Tibial nerve (tissue), 4 donors: ENCODE measurements at regions not wholly inside any gene's neighbourhood (a gene's known extent, or its start where the extent isn't known, plus 50 kb on each side); places are given as distances from the start of the nearest gene placed in this dataset.

Experiments
- DNase-seq, 2 donors: peaks; one replicate each; pipeline ENCODE4 v3.0.0-alpha.2; 2019; ENCODE audit warnings: low spot score in 2 of 2
- H3K27ac ChIP-seq, 4 donors: fragments of 200-600 bp; sonication (generic) in 3 of 4; one replicate each; pipeline ENCODE4 v1.5.1; 2017 to 2019; ENCODE audit warnings: mild to moderate bottlenecking in 1 of 4
- H3K27me3 ChIP-seq, 2 donors: fragments of 200-600 bp; sonication (generic) in 1 of 2; one replicate each; pipeline versions ENCODE4 v1.5.1 to v1.6.0; 2017 to 2019
- H3K36me3 ChIP-seq, 3 donors: fragments of 200-600 bp; sonication (generic); one replicate each; pipeline ENCODE4 v1.5.1; 2018 to 2019
- H3K4me1 ChIP-seq, 4 donors: fragments of 200-600 bp; sonication (generic) in 3 of 4; one replicate each; pipeline ENCODE4 v1.5.1; 2017 to 2019
- H3K4me3 ChIP-seq, 4 donors: fragments of 200-600 bp; sonication (generic) in 3 of 4; one replicate each; pipeline ENCODE4 v1.5.1; 2017 to 2019; ENCODE audit warnings: mild to moderate bottlenecking in 1 of 4, moderate library complexity in 1 of 4
- H3K9me3 ChIP-seq, 4 donors: fragments of 200-600 bp; sonication (generic) in 3 of 4; one replicate each; pipeline ENCODE4 v1.5.1; 2017 to 2019
- EP300 ChIP-seq, 2 donors: sonication (generic); formaldehyde crosslinking; IDR thresholded peaks; one replicate each; pipeline ENCODE4 v1.6.1; 2017; ENCODE audit warnings: antibody characterized with exemption in 2 of 2, mild to moderate bottlenecking in 1 of 2
- POLR2A ChIP-seq, 2 donors: fragments of 450-650 bp; IDR thresholded peaks; one replicate each; pipeline ENCODE4 v1.6.1; 2017; ENCODE audit warnings: antibody characterized with exemption in 2 of 2, mild to moderate bottlenecking in 2 of 2, moderate library complexity in 2 of 2
- WGBS, 2 donors: methylation state at CpG; one replicate each; pipeline ENCODE4 v1.1.5; 2018; 5-methylcytosine and 5-hydroxymethylcytosine counted together
- TF ChIP-seq, protein P1 (sequence below), 5 experiments: fragments of 200-600 bp in 3 of 5; fragments of 450-650 bp in 2 of 5; sonication (generic) in 3 of 5; IDR thresholded peaks; one replicate each; pipeline ENCODE4 v1.5.1; 2016 to 2019; ENCODE audit warnings: antibody characterized with exemption in 5 of 5, mild to moderate bottlenecking in 3 of 5, moderate library complexity in 2 of 5

DNA sequence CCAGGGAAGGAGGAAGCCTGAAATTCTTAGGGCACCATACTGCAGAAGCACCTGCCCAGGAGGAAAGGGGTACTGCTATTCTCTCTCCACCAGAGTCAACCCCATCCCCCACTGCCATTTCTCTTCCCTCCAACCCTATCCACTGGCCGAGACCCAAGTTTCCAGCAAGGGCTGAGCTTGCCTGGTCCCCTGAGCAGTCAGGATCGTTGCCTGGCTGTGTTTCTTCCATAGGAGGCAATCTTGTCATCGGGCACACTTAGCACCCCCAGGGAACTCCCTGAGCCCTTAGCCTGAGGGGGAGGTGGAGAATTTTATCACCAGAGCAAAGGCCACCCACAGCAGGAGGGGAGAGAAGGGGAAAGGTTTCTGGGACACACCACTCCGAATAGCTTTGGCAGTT is 115.8 kb upstream of the NECTIN1 start:
- WGBS, 2 donors, result 19 to 24% methylated on average over 4 of the region's 4 CpGs

DNA sequence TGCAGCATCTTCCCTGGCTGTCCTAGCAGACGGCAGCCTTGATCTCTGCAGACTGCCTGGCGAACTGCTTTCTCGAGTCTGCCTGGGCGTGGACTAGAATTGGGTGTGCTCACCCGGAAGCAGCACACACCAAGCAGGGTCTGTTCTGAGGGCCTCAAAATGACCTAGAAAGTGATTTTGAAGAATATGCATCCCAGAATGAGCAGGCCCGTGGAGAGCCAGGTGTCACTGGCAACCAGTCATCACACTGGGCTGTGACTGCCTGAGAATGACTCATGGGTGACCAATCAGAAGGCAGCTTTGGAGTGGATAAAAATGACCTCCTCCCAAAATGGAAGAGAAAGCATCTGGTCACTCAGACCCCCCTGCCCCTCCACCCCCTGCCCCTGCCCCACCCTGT is 114.9 kb upstream of the NECTIN1 start:
- 59 to 63% methylated on average over 6 of the region's 6 CpGs for WGBS, 2 donors
- Histone ChIP-seq H3K27me3 (no peaks in the 10 kb centered on the region), H3K4me1 (no peaks in the 10 kb centered on the region), H3K27ac (no peak overlapping the region), H3K4me3 (no peak overlapping the region), H3K36me3 (no peaks in the 10 kb centered on the region), H3K9me3 (peaks cover 0 to 11% (median 0%) of the 10 kb centered on the region in 4 donors)
- TF ChIP-seq EP300 (IDR thresholded peaks at IDR 0.05), result no peak
- TF ChIP-seq POLR2A (IDR thresholded peaks at IDR 0.05), result no peak
- TF ChIP-seq, protein P1, sequence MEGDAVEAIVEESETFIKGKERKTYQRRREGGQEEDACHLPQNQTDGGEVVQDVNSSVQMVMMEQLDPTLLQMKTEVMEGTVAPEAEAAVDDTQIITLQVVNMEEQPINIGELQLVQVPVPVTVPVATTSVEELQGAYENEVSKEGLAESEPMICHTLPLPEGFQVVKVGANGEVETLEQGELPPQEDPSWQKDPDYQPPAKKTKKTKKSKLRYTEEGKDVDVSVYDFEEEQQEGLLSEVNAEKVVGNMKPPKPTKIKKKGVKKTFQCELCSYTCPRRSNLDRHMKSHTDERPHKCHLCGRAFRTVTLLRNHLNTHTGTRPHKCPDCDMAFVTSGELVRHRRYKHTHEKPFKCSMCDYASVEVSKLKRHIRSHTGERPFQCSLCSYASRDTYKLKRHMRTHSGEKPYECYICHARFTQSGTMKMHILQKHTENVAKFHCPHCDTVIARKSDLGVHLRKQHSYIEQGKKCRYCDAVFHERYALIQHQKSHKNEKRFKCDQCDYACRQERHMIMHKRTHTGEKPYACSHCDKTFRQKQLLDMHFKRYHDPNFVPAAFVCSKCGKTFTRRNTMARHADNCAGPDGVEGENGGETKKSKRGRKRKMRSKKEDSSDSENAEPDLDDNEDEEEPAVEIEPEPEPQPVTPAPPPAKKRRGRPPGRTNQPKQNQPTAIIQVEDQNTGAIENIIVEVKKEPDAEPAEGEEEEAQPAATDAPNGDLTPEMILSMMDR (IDR thresholded peaks at IDR 0.05), result no peak
- DNase-seq, result no peak

More for the DNA sequence above, 115.8 kb upstream of the NECTIN1 start:
- H3K27ac ChIP-seq, result no peak overlapping the region
- peaks cover 0 to 11% (median 0%) of the 10 kb centered on the region in 4 donors for H3K9me3 ChIP-seq
- H3K4me3 ChIP-seq, result no peak overlapping the region
- no peaks in the 10 kb centered on the region for H3K36me3 ChIP-seq
- TF ChIP-seq, protein P1 (IDR thresholded peaks at IDR 0.05), result no peak
- no peak for TF ChIP-seq POLR2A (IDR thresholded peaks at IDR 0.05)
- TF ChIP-seq EP300 (IDR thresholded peaks at IDR 0.05), result no peak
- H3K4me1 ChIP-seq, result no peaks in the 10 kb centered on the region
- H3K27me3 ChIP-seq, result no peaks in the 10 kb centered on the region
- DNase-seq, result no peak

DNA sequence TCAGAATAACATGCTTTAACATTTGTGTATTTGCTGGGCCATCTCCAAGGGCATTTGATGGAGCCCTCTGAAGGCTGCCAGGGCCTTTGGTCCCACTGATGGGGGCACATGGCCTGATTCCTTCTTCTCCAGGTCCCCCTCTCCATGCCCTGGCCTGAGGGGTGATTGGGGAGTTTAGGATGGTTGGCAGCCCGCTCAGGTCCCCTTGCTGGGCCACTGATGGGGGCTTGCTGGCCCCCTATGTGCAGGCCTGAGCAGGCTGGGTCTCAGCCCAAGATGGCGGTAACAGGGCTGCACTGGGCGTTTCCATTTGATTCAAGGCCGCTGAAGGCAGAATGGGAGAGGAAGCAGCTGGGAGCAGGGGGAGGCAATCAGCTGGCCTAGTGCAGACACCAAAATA is 113.7 kb upstream of the NECTIN1 start:
- Histone ChIP-seq H3K27me3 (no peaks in the 10 kb centered on the region), H3K36me3 (no peaks in the 10 kb centered on the region), H3K27ac (no peak overlapping the region), H3K9me3 (peaks cover 0 to 11% (median 0%) of the 10 kb centered on the region in 4 donors), H3K4me3 (no peak overlapping the region), H3K4me1 (no peaks in the 10 kb centered on the region)
- 72 to 89% methylated on average over 3 to 4 of the region's 4 CpGs for whole genome bisulfite sequencing, 2 donors
- no peak for DNase-seq
- TF ChIP-seq, protein P1 (IDR thresholded peaks at IDR 0.05), result no peak
- TF ChIP-seq EP300 (IDR thresholded peaks at IDR 0.05) (no peak), POLR2A (IDR thresholded peaks at IDR 0.05) (no peak)

DNA sequence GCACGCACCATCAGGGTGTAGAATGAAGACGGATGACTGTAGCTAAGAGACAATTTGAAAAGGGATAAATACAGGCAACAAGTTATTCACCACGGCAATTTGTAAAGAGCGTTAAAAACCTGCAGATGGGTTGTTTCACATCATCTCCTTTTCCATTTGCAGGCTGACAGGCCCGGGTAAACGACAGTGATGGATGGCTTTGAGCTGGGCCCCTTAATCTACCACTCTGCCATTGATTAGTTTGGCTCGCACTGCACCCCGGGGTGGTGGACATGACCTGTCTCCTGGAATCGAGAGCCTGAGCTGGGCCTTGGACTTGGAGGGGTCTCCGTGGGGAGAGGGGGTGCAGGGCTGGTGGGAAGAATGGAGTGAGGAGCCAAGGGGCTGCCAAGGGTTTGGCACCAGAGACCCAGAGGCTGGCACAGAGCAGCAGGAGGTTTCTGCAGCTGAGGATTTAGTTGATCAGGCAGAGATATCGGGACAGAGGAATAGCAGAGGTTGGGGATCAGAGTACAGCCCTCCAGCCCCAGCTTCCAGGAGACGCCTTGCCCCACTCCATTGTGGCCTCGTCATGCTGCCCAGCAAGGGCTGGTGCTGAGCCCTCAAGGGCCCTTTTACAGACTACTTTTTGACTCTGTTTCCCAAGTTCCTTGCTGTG is 110.6 kb upstream of the NECTIN1 start:
- 43 to 46% methylated on average over 13 of the region's 13 CpGs for WGBS, 2 donors
- H3K9me3 ChIP-seq, result peaks cover 0 to 5% (median 0%) of the 10 kb centered on the region in 4 donors
- DNase-seq, result no peak
- H3K27me3 ChIP-seq, result no peaks in the 10 kb centered on the region
- no peaks in the 10 kb centered on the region for H3K4me1 ChIP-seq
- no peak overlapping the region for H3K4me3 ChIP-seq
- no peak overlapping the region for H3K27ac ChIP-seq
- no peaks in the 10 kb centered on the region for H3K36me3 ChIP-seq
- no peak for TF ChIP-seq POLR2A (IDR thresholded peaks at IDR 0.05)
- TF ChIP-seq, protein P1 (IDR thresholded peaks at IDR 0.05), result no peak
- no peak for TF ChIP-seq EP300 (IDR thresholded peaks at IDR 0.05)

GRCh38 chr11:119835753-119836152 is 106.8 kb upstream of the NECTIN1 start:
- Histone ChIP-seq H3K4me1 (peaks cover 0 to 17% (median 2%) of the 10 kb centered on the region in 4 donors), H3K27ac (peak overlapping the region in 1 of 4 donors; percentile 43), H3K9me3 (peaks cover 0 to 5% (median 0%) of the 10 kb centered on the region in 4 donors), H3K36me3 (no peaks in the 10 kb centered on the region), H3K4me3 (no peak overlapping the region), H3K27me3 (no peaks in the 10 kb centered on the region)
- DNase-seq, result no peak
- TF ChIP-seq POLR2A (IDR thresholded peaks at IDR 0.05) (no peak), EP300 (IDR thresholded peaks at IDR 0.05) (no peak)
- TF ChIP-seq, protein P1 (IDR thresholded peaks at IDR 0.05), result no peak
- WGBS, 2 donors, result 55 to 61% methylated on average over 8 of the region's 8 CpGs
